CD4-positive, alpha-beta T cell treated with Interferon alpha-2 for 1 hour (primary cell): ENCODE measurements at regions not wholly inside any gene's neighbourhood (a gene's known extent, or its start where the extent isn't known, plus 50 kb on each side); places are given as distances from the start of the nearest gene placed in this dataset.

Experiments
- DNase-seq, 2 donors: peaks; one replicate each; pipeline ENCODE4 v3.0.0-alpha.2; 2020 to 2022

DNA sequence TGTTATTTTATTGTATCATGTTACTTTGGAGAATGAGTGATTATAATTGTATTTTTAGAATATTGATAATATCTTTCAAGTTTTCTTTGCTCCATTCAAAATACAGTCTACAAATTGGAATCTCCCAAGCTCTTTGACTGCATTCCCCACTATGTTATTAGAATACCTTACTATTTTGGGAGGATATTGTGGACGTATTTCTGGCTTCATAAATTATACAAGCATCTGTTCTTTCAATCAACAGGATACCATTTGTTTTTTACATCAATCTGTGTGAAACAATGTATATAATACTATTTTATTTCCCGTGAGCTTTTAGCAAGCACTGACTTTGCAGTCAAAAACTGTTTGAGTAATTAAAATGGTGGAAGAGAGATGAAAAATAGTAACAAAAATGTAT is 226.5 kb downstream of the PTPRC start:
- DNase-seq = no peak

DNA sequence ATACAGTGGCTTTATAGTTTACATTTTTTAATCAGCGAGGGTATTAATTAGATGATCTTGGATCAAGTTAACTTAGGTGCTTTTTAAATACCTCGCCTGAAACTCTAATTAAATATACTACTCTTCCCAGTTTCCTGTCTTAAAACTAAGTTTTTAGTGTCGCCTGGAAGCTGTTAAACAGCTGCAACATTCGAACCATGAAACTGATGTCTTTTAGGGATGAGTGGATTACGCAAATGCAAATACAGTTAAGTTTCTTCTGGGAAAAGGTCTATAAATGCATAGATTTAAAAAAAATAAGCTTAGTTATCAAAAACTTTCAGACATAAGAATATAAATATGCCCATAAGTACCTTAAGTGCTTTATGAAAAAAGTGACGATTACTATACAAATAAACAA is 228.3 kb downstream of the PTPRC start:
- no peak for DNase-seq

DNA sequence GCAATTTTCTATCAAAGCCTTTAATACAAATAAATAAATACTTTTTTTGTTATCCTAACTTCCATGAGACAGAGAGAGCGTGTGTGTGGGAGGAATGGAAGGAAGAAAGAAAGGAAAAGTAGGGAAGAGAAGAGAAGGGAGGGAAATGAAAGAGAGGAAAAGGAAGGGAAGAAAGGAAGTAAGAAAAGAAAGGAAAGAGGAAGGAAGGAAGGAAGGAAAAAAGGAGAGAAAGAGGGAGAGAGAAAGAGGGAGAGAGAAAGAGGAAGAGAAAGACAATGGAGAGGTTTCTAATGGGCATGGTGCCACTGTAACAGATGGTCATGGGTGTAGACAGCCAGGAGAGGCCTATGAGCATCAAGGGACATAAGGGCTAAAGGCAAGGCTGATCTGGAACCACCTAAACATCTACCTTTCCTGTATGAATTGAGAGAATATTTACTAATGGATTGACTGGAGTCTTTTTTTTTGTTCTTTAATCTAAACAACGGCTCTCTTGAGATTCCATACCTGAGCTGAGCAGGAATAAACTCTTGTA is 234.9 kb downstream of the PTPRC start:
- DNase-seq = no peak

DNA sequence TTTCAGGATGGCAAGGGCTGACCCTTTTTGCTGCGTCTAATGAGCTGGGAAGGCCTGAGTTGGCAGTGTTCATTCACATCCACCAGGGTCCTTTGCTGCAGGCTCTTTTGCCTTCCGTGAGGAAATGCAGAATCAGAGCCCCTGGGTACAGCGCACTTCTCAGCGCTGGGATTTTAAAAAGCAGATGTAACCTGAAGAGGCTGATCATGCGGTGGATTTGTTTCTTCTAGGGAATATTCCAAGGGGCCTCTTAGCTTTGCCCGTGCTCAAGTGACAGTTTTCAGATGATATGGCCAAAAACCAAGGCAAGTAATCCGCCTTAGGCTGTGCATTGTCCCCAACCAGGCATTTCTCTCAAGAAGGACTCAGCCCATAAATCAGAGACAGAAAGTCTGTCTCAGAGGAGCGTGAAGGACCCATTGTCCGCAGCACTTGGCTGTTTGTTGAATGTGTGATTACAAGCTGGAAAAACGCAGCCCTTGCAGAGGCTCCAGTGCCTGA is 237.6 kb downstream of the PTPRC start:
- no peak for DNase-seq

DNA sequence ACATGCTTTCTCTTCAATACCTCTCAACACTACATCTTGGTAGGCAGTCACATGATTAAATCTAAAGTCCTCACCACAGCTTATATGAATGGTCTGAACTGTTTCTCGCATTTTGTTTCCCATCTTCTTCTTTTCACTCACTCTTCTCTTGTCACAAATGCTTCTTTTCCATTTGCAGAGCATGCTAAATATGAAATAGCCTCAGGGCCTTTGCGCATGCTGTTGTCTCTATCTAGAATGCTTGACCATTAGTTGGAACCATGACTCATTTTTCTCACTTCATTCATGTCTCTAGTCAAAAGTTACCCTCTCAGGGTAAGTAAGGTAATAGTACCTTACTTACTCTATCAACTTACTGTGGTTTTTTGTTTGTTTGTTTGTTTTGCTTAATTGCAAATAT is 239.7 kb downstream of the PTPRC start:
- no peak for DNase-seq

DNA sequence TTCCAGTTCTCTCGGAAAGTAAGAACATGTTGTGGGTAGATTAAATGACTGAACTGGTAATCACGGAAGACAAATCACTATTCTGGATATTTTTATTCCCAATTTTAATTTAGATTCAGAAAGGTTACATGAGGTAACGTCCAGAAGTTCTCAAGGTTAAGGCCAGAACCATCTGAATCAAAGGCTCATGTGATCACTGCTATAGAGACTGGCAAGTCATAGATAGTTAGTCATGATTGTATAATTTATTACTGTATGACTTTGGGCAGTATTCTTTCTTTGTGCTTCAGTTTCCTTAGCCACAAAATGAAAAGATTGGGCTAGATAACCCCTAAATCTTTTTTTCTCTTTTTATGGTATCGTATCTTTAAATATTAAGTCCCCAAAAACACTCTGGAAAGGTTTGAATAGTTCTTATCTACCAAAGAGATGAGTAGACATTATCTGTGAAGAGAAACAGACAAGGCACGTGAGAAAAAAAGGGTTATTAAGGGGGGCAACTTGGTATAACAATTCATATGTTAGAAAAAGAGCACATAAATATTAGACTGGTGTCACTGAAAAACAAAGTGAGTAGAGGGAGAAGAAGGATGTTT is 241.0 kb downstream of the PTPRC start:
- no peak for DNase-seq

DNA sequence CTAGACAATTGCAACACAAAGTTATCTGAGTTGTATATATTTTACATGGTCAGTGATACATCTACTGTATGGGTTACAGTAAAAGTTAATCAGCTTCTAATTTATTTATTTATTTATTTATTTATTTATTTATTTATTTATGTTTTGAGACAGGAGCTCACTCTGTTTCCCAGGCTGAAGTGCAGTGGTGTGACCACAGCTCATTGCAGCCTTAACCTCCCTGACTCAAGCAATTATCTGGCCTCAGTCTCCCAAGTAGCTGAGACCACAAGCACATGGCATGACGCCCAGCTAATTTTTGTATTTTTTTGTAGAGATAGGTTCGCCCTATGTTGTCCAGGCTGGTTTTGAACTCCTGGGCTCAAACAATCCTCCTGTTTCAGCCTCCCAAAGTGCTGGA is 241.6 kb downstream of the PTPRC start:
- DNase-seq = no peak

DNA sequence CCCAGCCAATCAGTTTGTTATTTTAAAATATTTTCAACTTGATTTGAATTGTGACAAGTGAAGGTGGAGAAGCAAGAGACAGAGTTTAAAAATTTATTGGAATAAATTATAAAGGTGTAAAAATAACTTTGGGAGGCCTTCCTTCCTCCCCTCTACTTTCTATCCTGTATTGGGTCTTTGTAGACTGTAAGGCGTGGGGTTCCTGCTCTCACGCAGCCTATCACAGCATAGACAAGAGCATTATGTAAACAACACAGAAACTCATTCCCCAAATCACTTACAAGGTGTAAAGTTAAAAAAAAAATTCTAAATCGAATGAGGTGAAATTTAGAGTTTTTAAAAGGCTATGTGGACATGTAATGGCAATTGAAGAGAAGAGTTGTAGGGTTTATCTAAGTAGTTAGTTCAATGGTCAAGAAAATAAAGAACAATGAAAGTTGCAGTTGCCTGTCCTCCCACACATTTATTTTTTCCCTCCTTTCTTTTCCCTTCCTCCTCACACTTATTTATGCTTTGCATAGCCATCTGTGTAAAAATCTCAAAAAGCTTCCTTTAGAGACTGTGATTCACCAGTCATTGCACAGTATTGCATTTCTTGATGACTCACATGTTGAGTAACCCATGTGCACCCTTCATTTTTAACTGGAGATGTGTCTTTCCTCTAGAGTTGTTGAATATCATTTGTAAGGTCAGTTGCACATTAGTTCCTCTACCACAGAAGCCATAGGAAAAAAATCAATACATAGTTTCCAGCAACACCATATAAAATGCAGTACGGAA is 242.2 kb downstream of the PTPRC start:
- peak in 1 of 2 donors; percentile 17 for DNase-seq

DNA sequence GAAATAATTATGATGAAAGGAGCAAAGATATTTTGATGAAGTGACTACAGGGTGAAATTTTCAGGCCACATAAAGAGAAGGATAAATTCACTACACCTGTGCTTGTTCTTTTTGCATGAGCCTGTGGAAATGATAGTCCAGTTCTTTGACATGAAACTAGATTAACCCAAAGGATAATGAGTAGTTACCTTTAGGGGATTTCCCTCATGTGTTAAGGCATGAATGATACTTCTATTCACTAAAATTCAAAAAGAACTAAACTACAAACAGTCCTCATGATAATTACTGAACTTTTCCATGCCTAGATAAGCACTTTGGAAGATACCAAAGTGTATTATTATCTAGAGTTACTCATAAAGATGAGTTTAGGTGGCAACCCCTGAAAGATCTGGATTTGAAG is 244.3 kb downstream of the PTPRC start:
- DNase-seq = no peak

DNA sequence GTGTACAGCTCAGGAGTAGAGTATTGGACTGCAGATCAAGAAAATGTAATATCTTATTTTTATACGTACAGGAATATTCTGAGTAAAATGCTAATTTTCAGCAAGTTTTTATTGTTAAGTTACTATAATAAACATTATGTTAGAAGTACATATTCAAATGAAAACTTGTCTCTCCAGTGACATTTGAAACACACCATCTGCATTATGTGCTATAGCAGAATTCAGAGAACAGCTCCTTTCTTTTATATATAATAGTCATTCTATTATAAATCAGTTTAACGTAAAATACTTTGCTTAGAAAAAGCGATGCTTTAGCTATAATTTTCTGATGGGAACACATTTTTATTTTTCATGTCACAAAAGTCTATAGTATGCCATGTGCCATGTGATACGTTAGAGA is 249.0 kb downstream of the PTPRC start:
- no peak for DNase-seq

DNA sequence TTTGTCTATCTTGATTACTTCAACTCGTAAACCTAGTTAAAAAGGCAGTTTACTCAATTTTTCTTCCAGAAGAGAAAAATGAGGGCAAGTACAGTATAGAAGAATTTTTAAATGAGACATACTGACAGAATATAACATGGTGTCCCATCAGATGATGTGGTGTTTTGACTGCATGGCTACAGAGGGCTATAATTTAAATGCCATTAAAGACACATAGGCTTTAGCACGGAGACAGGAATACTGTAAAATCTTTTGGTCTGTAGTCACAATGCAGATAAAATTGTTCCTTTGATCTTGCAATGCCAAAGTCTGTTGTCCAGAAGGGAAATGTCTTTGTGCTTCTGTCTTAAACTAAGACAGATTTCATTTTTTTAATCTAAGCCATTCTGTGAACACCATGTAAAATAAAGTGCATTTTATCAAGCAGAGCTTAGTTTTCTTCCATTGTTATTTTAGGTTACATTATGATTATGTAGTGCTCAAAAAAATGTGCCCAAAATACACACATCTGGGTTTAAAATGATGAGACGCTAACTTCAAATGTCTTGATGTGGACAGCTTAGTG is 249.6 kb downstream of the PTPRC start:
- DNase-seq = no peak

DNA sequence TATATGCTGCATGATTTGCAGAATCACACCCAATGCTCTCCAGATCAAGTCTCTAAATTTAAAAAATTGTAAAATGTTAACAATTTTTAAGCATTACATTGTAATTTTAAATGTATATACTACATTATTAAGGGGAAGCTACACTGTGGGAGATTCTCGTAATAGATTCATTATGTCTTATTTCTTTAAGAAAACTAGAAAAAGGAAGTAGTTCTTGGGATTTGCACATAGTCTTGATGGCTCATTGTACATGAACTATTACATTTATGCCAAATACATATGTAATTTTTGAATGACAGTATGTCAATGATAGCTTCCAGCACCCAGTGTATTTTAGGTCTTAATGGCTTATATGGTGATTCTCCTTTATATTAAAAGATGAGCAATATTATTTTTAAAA is 250.3 kb downstream of the PTPRC start:
- DNase-seq = no peak

DNA sequence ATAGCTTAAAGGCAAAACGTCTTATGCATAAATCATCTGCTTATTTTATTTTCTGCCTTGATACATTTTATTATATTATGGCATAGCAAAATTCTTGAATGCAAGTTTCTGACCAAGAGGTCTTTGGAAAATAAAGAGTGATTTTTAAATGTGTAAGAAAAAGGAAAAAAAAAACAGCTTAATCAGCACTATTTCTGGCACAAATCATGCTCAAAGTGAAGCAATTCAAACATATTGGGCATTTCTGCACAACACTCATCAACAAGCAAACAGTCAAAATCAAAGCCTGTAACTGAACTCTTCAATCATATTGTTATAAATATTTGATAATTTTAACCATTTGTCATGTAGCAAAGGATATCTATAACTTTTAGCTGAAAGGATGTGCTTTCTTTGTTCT is 250.9 kb downstream of the PTPRC start:
- no peak for DNase-seq

DNA sequence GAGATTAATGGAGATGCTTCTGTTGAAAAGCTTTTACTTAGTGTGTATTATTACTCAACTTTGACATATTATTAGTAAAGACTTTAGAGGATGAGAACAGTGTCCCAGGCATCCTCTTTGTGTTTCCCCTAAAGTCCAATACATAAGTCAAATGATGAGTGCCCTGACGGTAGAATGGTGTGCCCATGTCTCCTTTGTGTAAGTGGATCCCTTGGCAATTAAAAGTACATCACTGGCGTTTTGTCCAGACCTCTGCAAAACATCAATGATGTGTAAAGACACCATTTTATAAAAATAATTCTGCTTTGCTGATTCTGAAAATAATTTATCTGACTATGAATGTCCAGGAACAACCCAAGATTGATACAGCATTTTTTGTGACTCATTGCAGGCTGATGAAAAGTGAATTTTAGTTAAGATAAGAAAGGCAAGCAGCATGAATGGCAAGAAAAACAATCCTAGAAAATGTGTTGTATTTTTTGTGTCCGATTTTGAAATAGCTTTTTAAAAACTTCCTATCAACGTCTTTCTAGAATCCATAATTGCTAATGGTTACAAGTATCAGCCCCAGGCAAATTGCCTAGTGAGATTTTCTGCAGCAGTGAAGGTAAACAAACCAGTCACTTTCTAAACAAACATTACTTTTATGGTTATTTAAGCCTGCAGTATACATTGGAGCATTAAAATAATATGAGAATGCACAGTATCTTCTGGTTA is 251.5 kb downstream of the PTPRC start:
- DNase-seq = no peak

DNA sequence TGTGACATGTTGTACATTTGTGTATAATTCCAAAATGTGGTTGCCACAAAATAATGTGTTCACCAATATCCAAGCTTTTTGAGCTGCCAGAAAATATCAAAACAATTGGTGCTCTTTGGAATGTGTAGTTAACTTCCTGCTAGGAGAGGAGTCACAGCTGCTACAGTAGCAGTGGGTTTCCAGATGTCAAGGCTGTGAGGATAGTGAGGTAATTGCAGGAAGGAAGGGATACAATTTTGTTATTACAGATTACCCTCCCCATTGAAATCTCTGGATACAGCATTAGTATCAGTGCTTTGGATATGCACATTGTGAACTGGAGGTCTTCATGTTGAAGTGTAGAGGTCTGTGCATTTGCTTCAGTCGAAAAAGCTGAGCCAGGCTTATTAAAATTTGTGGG is 253.2 kb downstream of the PTPRC start:
- no peak for DNase-seq

DNA sequence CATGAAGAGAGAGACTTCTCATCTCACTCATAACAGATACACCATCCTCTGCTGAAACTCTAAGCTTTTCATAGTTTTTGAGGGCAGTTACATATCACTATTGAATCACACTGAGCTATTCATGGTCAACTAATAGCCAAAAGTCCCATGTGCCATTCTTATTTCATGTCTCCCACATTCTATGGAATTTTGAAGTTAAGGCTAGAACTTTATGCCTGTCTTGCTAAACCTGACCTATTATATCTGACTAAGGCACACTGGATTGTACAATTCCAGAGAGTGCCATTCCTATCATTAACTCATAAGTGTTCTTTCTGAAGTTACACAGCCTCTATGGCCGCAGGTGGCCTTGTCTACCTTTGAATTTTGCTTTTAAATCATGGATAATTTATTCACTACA is 254.3 kb downstream of the PTPRC start:
- DNase-seq = no peak

DNA sequence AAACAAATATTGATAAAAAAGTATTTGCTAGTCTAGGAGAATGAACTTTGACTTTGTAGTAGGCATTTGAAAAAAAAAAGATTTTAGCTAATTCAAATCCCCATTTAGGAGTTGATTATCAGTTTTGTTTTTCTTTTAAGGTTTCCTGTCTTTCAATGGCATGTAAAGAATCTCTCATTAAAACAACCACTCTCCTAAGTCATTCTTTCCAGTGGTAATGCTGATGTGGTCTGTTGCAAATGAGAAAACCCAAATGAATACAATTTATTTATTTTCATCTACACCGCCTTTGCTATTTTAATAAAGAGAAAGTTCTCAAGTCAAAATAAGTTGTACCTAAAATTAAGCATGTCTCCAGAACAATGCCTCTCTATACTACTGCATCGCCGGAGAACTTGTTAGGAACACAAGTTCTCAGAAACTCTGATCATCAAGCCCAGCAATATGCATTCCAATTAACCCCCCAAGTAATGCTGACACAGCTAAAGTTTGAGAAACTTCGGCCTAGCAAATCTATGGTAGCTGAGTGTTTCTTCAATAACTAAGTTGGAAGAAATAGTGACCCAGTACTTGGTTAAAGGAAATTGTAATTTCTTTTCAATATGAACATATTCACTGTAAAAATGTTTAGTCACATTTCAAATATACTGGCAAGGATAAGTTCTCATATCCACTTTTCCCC is 255.1 kb downstream of the PTPRC start:
- DNase-seq = no peak

DNA sequence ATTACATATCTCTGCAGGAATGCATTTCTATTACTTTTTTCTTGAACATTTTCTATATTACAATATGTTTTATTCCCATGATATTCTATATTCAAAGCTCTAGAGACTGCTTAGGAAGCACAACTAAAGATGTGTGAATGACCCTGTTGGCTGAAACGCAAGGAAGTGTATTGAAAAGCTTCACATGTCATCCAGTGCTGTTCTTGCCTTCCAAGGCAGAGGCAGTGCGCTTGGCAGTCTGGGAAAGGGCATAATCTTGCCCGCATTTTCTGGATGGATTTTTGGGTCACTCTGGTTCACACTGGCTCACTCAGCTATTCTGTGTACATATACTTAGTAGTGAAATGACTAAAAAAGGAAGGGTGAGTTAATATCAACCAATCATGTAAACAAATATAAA is 262.4 kb downstream of the PTPRC start:
- no peak for DNase-seq

DNA sequence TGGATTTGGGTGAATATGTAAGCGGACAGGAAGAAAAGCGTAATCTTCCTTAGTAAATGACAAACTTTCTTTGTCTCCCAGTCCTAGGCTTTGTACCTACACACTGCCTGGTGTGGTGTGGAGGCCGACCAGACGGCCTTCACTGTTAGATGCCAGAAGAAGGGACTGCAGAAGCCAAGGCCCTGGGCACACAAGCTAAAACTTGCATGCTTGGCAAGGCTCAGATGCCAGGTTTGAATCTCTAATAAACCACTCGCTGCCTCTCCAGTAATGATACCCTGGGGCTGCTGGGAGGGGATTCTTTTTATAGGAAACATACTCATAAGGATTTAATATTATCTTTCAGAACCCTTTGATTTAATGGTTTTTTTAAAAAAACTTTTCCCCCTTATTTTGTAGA is 263.8 kb downstream of the PTPRC start:
- no peak for DNase-seq

DNA sequence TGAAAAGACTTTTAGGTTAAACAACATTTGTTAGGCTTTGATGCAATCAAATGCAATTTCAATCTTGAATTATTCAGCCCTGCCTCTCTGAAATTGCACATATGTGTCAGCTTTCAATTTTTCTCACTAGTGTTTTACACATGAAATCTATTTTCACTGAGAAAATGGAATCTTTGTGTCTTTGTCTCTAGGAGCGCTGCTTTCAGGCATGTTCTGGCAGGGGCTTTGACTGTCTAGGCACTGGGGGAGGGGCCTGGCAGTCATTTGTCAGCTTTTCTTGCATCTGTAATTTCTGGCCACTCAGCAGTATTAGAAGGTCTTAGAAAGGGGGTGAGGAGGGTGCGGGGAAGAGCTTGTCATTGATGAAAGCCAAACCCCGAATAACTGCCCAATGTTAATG is 264.4 kb downstream of the PTPRC start:
- DNase-seq = no peak

DNA sequence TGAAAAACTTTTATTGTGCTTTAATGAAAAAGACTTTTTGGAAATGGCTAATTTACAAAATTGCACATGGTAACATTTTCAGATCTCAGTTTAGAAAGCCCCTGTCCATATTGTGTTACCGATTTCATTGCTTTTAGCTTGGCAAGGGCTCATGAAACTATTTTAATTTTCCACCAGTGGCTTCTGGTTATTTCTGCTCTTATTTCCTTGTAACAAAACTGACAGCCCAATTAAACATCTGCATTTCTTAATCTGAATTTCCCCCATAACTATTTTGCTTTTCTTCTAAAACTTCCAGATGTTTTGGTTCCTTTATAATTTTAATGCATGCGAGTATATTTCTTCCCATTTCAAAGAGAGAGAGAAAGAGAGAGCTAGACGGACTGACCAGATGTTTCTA is 264.8 kb downstream of the PTPRC start:
- DNase-seq = no peak

DNA sequence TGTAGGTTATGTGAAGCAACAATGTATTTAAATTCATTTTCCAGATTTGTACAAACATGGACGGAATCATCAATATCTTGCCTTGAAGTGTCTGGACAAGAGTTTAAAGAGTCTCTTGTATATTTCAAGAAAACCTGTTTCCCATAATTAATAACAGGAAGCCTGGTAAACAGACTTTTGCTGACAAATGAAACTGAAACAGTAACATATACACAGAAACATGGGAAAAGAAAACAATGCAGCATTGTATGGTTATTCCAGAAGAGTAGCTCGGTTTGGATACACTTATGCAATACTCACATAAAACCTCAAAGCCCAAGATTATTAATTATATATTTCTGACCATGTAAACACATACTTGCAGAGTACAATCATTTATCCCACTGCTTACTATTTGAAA is 265.5 kb downstream of the PTPRC start:
- DNase-seq = no peak
